SK-N-SH treated with all-trans-retinoic acid at 6 μM for 48 hours (cell line): ENCODE measurements at regions not wholly inside any gene's neighbourhood (a gene's known extent, or its start where the extent isn't known, plus 50 kb on each side); places are given as distances from the start of the nearest gene placed in this dataset.

Experiments
- ATAC-seq: fragments of 200-7000 bp; cut with Tn5 transposase; 3 replicates; pipeline ENCODE4 v1.9.1; 2020; ENCODE audit warnings: mild to moderate bottlenecking, moderate library complexity
- ARNTL ChIP-seq: fragments of 450-650 bp; formaldehyde crosslinking; IDR thresholded peaks from 2 replicates; pipeline ENCODE4 v1.5.0; 2020; ENCODE audit warnings: low read depth, mild to moderate bottlenecking, moderate library complexity, borderline replicate concordance
- BACH2 ChIP-seq: fragments of 250-450 bp; sonication (Bioruptor Pico); IDR thresholded peaks from 2 replicates; pipeline ENCODE4 v1.9.0; 2021; ENCODE audit warnings: mild to moderate bottlenecking, borderline replicate concordance
- CREB5 ChIP-seq: fragments of 250-450 bp; sonication (Bioruptor Pico); IDR thresholded peaks from 2 replicates; pipeline ENCODE4 v1.5.1; 2020; ENCODE audit warnings: low read depth, mild to moderate bottlenecking, moderate library complexity
- CSDC2 ChIP-seq: fragments of 250-450 bp; sonication (Bioruptor Pico); IDR thresholded peaks from 2 replicates; pipeline ENCODE4 v1.5.0; 2020; ENCODE audit warnings: mild to moderate bottlenecking, moderate library complexity
- CSRNP3 ChIP-seq: fragments of 250-450 bp; sonication (Bioruptor Pico); IDR thresholded peaks from 2 replicates; pipeline ENCODE4 v1.5.1; 2021; ENCODE audit warnings: mild to moderate bottlenecking, moderate library complexity
- ESRRG ChIP-seq: fragments of 250-450 bp; sonication (Bioruptor Pico); IDR thresholded peaks from 2 replicates; pipeline ENCODE4 v1.6.1; 2021; ENCODE audit warnings: mild to moderate bottlenecking
- GLIS3 ChIP-seq: fragments of 250-450 bp; sonication (Bioruptor Pico); IDR thresholded peaks from 2 replicates; pipeline ENCODE4 v1.5.0; 2020; ENCODE audit warnings: mild to moderate bottlenecking, moderate library complexity
- ISL1 ChIP-seq: fragments of 250-450 bp; sonication (Bioruptor Pico); IDR thresholded peaks from 2 replicates; pipeline ENCODE4 v2.1.2; 2022; ENCODE audit warnings: mild to moderate bottlenecking, moderate library complexity
- OSR1 ChIP-seq: fragments of 250-450 bp; sonication (Bioruptor Pico); IDR thresholded peaks from 2 replicates; pipeline ENCODE4 v1.8.0; 2022; ENCODE audit warnings: moderate library complexity, mild to moderate bottlenecking, inconsistent platforms
- PATZ1 ChIP-seq: fragments of 250-450 bp; sonication (Bioruptor Pico); IDR thresholded peaks from 2 replicates; pipeline ENCODE4 v1.8.0; 2020; ENCODE audit warnings: mild to moderate bottlenecking, moderate library complexity, borderline replicate concordance
- PPARA ChIP-seq: fragments of 250-450 bp; sonication (Bioruptor Pico); IDR thresholded peaks from 2 replicates; pipeline ENCODE4 v1.5.0; 2020; ENCODE audit warnings: mild to moderate bottlenecking, borderline replicate concordance
- RARB ChIP-seq: fragments of 250-450 bp; sonication (Bioruptor Pico); IDR thresholded peaks from 2 replicates; pipeline ENCODE4 v1.8.0; 2021; ENCODE audit warnings: mild to moderate bottlenecking, moderate library complexity
- SNAI2 ChIP-seq: fragments of 250-450 bp; sonication (Bioruptor Pico); IDR thresholded peaks from 2 replicates; pipeline ENCODE4 v1.5.0; 2020; ENCODE audit warnings: mild to moderate bottlenecking, moderate library complexity
- TCF4 ChIP-seq: fragments of 250-450 bp; sonication (Bioruptor Pico); IDR thresholded peaks from 2 replicates; pipeline ENCODE4 v1.8.0; 2021; ENCODE audit warnings: mild to moderate bottlenecking, moderate library complexity, borderline replicate concordance
- TOX ChIP-seq: fragments of 250-450 bp; sonication (Bioruptor Pico); IDR thresholded peaks from 2 replicates; pipeline ENCODE4 v1.8.0; 2021; ENCODE audit warnings: mild to moderate bottlenecking, moderate library complexity, borderline replicate concordance
- TSHZ2 ChIP-seq: fragments of 250-450 bp; sonication (Bioruptor Pico); IDR thresholded peaks from 2 replicates; pipeline ENCODE4 v1.5.0; 2020; ENCODE audit warnings: mild to moderate bottlenecking, moderate library complexity
- ZC3H10 ChIP-seq: fragments of 250-450 bp; sonication (Bioruptor Pico); IDR thresholded peaks from 2 replicates; pipeline ENCODE4 v1.5.1; 2021; ENCODE audit warnings: mild to moderate bottlenecking, moderate library complexity
- ZFP3 ChIP-seq: fragments of 250-450 bp; sonication (Bioruptor Pico); IDR thresholded peaks from 2 replicates; pipeline ENCODE4 v1.5.0; 2020; ENCODE audit warnings: mild to moderate bottlenecking, moderate library complexity
- ZFP30 ChIP-seq: fragments of 450-650 bp; formaldehyde crosslinking; IDR thresholded peaks from 2 replicates; pipeline ENCODE4 v1.5.0; 2022; ENCODE audit warnings: mild to moderate bottlenecking, moderate library complexity
- ZNF565 ChIP-seq: fragments of 450-650 bp; formaldehyde crosslinking; conservative IDR thresholded peaks from 2 replicates; pipeline ENCODE4 v1.5.0; 2020; ENCODE audit warnings: low read depth, mild to moderate bottlenecking, moderate library complexity
- ZNF70 ChIP-seq: fragments of 450-650 bp; formaldehyde crosslinking; IDR thresholded peaks from 2 replicates; pipeline ENCODE4 v1.5.0; 2020; ENCODE audit warnings: mild to moderate bottlenecking, moderate library complexity
- ZNF8 ChIP-seq: fragments of 450-650 bp; formaldehyde crosslinking; IDR thresholded peaks from 2 replicates; pipeline ENCODE4 v1.5.0; 2020; ENCODE audit warnings: mild to moderate bottlenecking, moderate library complexity

GRCh38 chr3:72548461-72548860, 299.8 kb downstream of the SHQ1 start:
- TF ChIP-seq ZC3H10 (CRISPR knock-in tag): no peak
- TF ChIP-seq TOX: no peak
- TF ChIP-seq ESRRG (CRISPR knock-in tag): no peak
- TF ChIP-seq RARB (CRISPR knock-in tag): no peak
- no peak for TF ChIP-seq ARNTL (CRISPR knock-in tag)
- no peak for TF ChIP-seq ZNF70 (CRISPR knock-in tag)
- no peak for TF ChIP-seq CSRNP3 (CRISPR knock-in tag)
- TF ChIP-seq ZFP30 (CRISPR knock-in tag): no peak
- no peak for TF ChIP-seq ISL1 (CRISPR knock-in tag)
- no peak for TF ChIP-seq ZNF565
- no peak for TF ChIP-seq PPARA (CRISPR knock-in tag)
- no peak for ATAC-seq

- TF ChIP-seq OSR1 (CRISPR knock-in tag) (no peak), ZFP3 (no peak), CREB5 (CRISPR knock-in tag) (no peak), GLIS3 (CRISPR knock-in tag) (no peak), ZNF8 (no peak)
- ATAC-seq: no peak
Observed at GRCh38 chr3:72547183-72547582, 301.1 kb downstream of the SHQ1 start.

GRCh38 chr3:72544239-72544638, 304.0 kb downstream of the SHQ1 start:
- no peak for ATAC-seq
- no peak for TF ChIP-seq TCF4
- no peak for TF ChIP-seq ZFP3
- TF ChIP-seq ISL1 (CRISPR knock-in tag): no peak
- TF ChIP-seq CREB5 (CRISPR knock-in tag): no peak
- no peak for TF ChIP-seq ZNF8
- TF ChIP-seq ZFP30 (CRISPR knock-in tag): no peak
- TF ChIP-seq RARB (CRISPR knock-in tag): no peak
- TF ChIP-seq ZNF70 (CRISPR knock-in tag): no peak
- no peak for TF ChIP-seq GLIS3 (CRISPR knock-in tag)
- TF ChIP-seq PATZ1 (CRISPR knock-in tag): no peak
- no peak for TF ChIP-seq ZNF565
- TF ChIP-seq OSR1 (CRISPR knock-in tag): no peak
- TF ChIP-seq ARNTL (CRISPR knock-in tag): no peak
- TF ChIP-seq ESRRG (CRISPR knock-in tag): no peak
- TF ChIP-seq BACH2 (CRISPR knock-in tag): no peak
- TF ChIP-seq ZC3H10 (CRISPR knock-in tag): no peak
- TF ChIP-seq PPARA (CRISPR knock-in tag): no peak

GRCh38 chr3:72543246-72543645, 305.0 kb downstream of the SHQ1 start:
- ATAC-seq: no peak
- TF ChIP-seq PATZ1 (CRISPR knock-in tag) (no peak), BACH2 (CRISPR knock-in tag) (no peak), ISL1 (CRISPR knock-in tag) (no peak), GLIS3 (CRISPR knock-in tag) (no peak), TCF4 (no peak), RARB (CRISPR knock-in tag) (no peak), SNAI2 (CRISPR knock-in tag) (no peak), CSDC2 (CRISPR knock-in tag) (no peak), CSRNP3 (CRISPR knock-in tag) (no peak), CREB5 (CRISPR knock-in tag) (no peak), TSHZ2 (CRISPR knock-in tag) (no peak), OSR1 (CRISPR knock-in tag) (no peak), TOX (no peak)
